ENCODE measurements at regions not wholly inside any gene's neighbourhood (a gene's known extent, or its start where the extent isn't known, plus 50 kb on each side); places are given as distances from the start of the nearest gene placed in this dataset.
"Not testable (repeated sequence)": the region's sequence is repeated elsewhere in the genome, so short reads cannot be mapped to it uniquely, and the experiment has no call there.

DNA sequence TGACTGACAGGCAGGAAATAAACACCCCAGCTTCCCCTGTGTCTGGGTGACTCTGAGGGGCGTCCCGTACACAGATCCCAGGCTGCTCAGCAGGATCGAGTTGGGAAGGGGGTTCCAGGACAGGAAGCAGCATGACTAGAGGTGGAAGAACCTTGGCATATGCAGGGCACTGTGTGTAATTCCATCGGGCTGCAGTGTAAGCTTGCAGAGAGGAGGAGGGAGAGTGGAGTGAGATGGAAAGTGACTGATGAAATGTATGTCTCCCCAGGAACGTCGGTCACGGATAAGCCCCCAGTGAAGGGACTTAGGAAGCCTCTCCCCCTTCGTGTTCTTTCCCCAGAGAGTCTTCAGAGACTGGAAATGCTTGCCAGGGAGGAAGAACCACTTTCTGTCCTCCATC lies 198.4 kb upstream of the SULF2 start:
- not testable (repeated sequence) for DNase-seq (ENCODE audit: low read depth)

DNA sequence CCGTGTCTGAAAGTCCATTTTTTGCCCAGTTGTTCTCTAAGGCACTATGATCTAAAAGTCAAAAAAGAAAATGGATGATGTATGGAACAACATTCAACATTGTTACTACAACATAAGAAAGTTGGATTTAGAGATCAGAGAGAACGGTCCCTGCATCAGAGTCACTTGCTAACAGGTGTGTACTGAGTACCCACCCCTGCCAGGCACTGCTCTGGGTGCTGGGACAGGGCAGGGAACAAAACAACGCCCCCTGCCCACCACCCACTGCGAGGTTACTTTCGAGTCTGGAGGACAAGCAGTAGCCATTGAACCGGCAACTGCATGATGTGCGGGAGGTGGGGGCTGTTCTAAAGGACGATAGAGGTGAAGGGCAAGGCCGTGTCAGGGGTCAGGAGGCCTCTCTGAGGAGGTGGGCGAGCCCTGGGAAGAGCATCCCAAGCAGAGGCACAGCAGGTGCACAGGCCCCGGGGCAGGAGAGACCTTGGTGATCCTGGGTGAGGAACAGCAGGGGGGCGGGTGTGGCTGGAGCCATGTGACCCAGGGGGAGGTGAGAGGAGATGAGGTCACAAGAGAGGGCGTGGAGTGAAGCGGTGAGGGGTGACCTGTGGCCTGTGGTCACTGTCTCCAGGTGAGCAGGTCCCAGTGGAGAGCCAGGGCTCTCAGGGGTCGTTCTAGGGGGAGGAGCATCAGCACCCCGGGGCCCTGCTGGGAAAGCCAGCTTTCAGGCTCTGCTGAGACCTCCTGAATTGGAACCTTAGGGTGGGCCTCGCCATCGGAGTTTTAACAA lies 197.5 kb upstream of the SULF2 start:
- no peak for DNase-seq (ENCODE audit: low read depth)

GRCh38 chr20:47981222-47981621 lies 195.9 kb upstream of the SULF2 start:
- no peak for DNase-seq (ENCODE audit: low read depth)

DNA sequence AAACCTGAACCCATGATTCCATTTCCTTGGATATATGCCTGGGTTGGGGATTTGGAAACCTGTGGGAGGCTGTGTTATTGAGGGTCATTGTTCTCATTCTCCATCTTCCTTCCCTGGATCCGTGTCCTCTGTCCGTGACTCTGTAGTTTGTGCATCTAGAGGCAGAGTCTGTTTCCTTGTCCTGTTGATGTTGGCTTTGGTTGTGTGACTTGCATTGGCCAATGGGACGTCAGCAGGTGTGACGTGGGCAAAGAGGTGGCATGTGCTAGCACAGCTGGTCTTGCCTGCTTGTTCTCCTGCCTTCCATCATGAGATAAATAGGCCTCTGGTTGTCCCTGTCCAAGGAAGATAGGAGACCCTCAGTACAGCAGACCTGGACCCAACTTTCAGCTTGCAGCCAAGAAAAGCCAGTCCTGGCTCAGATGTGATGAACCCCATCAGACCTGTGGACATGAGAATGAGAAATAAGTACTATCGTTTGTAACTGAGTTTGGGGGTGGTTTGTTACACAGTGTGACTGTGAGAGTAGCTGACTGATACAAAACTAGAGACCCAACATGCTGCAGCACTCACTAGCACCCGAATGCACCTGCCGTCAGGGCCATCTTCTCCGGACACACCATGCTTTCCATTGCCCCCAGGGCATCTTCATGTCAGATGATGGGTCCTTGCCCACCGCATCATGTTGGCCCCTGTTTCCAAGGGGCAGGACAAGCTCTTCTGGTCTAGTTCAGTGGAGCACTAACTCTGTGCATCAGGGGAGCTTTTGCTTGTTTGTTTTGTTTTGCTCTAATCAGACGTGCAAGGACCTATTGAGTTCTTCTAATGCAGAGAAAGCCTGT lies 195.3 kb upstream of the SULF2 start:
- no peak for DNase-seq (ENCODE audit: low read depth)

GRCh38 chr20:47979361-47980095 lies 194.2 kb upstream of the SULF2 start:
- not testable (repeated sequence) for DNase-seq (ENCODE audit: low read depth)

DNA sequence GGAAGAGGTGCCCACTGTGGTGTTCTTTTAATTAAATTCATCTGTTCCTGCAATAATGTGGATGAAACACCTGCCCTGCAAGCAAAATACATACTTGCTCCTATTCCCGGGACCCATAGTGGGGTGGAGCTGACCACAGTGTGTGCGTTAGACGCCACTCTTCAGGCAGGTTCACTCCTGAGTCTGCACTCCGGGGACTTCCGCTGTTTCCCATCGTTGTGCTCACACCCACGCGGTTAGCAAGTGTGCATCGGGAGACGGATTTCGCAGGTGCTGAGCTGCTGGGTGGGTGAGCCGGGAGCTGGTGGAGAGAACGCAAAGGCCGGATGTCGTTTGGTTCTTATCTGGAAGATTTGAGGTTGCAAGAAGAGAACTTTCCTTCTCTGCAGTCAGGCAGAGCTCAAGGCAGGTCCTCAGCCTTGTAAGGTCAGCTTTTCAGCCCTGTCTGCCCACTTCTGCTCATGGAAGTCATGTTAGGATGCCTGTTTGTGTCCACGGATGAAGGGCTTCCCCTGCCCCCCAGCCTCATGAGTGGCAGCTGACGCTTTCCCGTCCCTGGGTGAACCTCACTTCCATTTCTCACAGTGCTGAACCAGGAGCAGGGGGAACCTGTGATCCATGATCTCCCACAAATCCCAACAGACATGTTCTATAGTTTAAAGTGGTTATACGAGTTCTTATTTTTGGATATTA lies 193.3 kb upstream of the SULF2 start:
- not testable (repeated sequence) for DNase-seq (ENCODE audit: low read depth)

GRCh38 chr20:47977789-47978252 lies 192.5 kb upstream of the SULF2 start:
- not testable (repeated sequence) for DNase-seq (ENCODE audit: low read depth)

- DNase-seq (ENCODE audit: low read depth), result not testable (repeated sequence)
Observed at GRCh38 chr20:47977017-47977788, 191.9 kb upstream of the SULF2 start.

DNA sequence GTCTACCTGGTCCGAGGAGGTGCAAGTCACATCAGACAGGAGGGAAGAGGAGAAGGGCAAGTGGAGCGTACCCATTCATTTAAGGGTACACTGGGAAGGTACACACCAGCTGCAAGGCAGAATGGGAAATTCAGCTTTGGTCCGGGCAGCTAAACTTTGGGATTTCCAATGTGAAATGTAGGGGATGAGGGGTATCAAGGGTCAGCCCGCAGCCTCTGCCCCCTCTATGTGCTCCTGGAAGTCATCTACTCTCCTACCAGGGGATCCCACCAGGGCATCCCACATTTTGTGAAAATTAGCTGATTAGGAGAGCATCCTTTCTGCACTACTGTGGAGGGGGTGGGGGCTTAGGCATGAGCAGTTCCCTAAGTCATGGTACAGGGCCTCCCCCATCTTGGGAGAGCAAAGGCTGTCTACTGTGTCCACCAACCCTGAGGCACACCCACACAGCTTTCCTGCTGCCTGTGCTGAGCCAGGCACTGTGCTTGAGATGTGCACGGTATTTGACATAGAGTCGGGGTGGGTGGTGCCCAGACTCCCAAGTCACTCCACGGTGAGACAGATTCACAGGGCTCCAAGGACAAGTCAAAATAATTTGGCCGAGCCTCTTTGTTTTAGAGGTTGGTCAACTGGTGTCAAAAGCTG lies 189.1 kb upstream of the SULF2 start:
- no peak for DNase-seq (ENCODE audit: low read depth)

- DNase-seq (ENCODE audit: low read depth), result no peak
Observed at GRCh38 chr20:47973519-47974233, 188.4 kb upstream of the SULF2 start.

DNA sequence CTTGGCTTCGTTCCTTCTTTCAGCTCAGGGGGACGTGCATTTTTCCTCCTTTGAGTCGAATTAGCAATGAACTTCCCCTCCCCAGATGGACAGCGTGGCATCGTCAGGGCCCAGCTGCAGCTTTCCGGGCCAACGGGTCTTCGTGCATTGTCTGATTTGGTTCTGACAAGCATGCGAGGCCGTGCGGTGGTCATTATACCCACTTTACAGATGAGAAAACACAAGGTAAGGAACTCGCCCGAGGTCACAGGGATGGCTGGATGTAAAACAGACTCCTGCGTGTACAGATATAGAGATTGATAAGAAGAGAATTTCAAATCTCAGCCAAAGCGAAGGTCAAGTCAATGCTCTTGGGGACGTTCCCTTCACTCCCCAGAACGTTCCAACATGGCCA lies 187.6 kb upstream of the SULF2 start:
- DNase-seq (ENCODE audit: low read depth), result no peak

GRCh38 chr20:47972297-47972915 lies 187.1 kb upstream of the SULF2 start:
- peak; percentile 31 for DNase-seq (ENCODE audit: low read depth)

GRCh38 chr20:47971058-47971791 lies 185.9 kb upstream of the SULF2 start:
- no peak for DNase-seq (ENCODE audit: low read depth)

- DNase-seq (ENCODE audit: low read depth), result peak; percentile 64
Observed at GRCh38 chr20:47970282-47970903, 185.1 kb upstream of the SULF2 start.

GRCh38 chr20:47969426-47969825 lies 184.1 kb upstream of the SULF2 start:
- DNase-seq (ENCODE audit: low read depth), result no peak

GRCh38 chr20:47968541-47969310 lies 183.4 kb upstream of the SULF2 start:
- no peak for DNase-seq (ENCODE audit: low read depth)

GRCh38 chr20:47964149-47964548 lies 178.9 kb upstream of the SULF2 start:
- DNase-seq (ENCODE audit: low read depth), result no peak
